Prostate gland (tissue), 2 donors: ENCODE measurements at regions not wholly inside any gene's neighbourhood (a gene's known extent, or its start where the extent isn't known, plus 50 kb on each side); places are given as distances from the start of the nearest gene placed in this dataset.

Source experiments
- POLR2A ChIP-seq: fragments of 450-650 bp; IDR thresholded peaks from one replicate; pipeline ENCODE4 v1.6.1; 2016; ENCODE audit warnings: antibody characterized with exemption, mild to moderate bottlenecking
- TF ChIP-seq, protein P1 (sequence below), 4 experiments: fragments of 200-600 bp in 2 of 4; fragments of 450-650 bp in 2 of 4; sonication (generic) in 2 of 4; IDR thresholded peaks; 1 replicate in 3 of 4; 2 replicates in 1 of 4; pipeline ENCODE4 v1.5.1; 2016 to 2019; ENCODE audit warnings: antibody characterized with exemption in 4 of 4, mild to moderate bottlenecking in 2 of 4, moderate library complexity in 2 of 4

DNA sequence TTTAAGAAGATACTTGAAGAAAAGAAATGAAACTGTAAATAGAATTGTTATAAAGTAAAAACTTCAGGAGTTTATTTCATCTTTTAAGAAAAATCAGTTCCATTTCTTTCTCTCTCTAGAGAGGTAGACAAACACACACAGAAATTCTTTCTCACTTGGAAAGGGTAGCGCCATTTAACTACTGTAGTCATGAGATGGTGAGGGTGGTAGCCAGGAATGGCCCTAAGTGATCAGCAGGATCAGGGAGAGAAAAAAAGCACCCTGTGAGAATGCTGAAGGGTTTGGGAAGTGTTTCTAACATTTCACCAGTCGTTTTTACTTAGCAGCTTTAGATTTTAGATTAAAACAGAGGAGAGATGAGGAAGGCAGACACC lies 205.7 kb upstream of the RUNX1 start:
- no peak for TF ChIP-seq POLR2A
- TF ChIP-seq, protein P1, sequence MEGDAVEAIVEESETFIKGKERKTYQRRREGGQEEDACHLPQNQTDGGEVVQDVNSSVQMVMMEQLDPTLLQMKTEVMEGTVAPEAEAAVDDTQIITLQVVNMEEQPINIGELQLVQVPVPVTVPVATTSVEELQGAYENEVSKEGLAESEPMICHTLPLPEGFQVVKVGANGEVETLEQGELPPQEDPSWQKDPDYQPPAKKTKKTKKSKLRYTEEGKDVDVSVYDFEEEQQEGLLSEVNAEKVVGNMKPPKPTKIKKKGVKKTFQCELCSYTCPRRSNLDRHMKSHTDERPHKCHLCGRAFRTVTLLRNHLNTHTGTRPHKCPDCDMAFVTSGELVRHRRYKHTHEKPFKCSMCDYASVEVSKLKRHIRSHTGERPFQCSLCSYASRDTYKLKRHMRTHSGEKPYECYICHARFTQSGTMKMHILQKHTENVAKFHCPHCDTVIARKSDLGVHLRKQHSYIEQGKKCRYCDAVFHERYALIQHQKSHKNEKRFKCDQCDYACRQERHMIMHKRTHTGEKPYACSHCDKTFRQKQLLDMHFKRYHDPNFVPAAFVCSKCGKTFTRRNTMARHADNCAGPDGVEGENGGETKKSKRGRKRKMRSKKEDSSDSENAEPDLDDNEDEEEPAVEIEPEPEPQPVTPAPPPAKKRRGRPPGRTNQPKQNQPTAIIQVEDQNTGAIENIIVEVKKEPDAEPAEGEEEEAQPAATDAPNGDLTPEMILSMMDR (IDR thresholded peaks at IDR 0.05): no peak
